Activated effector memory CD4-positive, alpha-beta T cell treated with anti-CD3 and anti-CD28 coated beads, Interleukin-2, amount 50 U/mL, for 16 hours (primary cell): ENCODE measurements at regions not wholly inside any gene's neighbourhood (a gene's known extent, or its start where the extent isn't known, plus 50 kb on each side); places are given as distances from the start of the nearest gene placed in this dataset.

ENCODE experiments used
- DNase-seq: peaks from one replicate; pipeline ENCODE4 v3.0.0-alpha.2; 2020

GRCh38 chr15:31265090-31265870 is 61.4 kb upstream of the KLF13 start:
- peak; percentile 63 for DNase-seq

DNA sequence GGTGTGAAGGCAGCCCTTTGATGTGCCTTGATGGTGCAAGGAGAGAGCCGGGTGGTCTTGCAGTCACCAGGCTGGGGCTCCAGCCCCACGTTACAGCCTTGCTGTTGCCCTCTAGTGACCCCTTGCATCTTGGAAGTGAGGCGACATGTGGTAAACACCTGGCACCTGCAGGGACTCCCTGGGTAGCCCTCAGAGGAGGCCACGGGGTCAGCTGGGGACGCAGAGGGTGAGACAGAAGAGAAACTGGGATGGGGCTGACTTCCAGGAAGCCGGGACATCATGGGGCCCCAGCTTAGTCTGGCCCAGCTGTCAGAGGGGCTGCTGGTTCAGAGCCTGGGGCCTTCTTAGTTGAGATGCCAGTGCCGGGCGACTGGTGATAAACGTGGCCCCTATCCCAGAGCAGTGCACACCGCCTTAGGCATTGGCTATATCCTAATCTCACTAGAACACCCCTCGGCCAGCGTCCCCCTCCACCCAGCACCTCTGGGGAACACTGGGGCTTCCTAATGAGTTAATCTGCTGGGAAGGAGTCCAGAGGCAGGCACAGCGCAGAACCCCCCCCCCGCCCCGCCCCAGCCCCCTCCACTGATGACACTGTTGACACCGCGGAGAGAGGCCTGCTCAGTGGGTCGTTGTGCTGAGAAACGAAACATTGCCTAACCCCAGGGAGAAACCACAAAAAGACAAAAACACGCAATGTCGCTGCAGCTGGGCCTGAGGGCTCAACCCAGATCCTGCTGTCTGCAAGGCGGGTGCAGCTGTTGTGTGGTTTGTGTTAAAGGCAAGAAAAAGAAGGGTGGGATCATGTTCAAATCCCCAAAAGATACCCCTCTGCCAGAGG is 60.5 kb upstream of the KLF13 start:
- DNase-seq: peak; percentile 81

GRCh38 chr15:31266712-31267111 is 59.9 kb upstream of the KLF13 start:
- DNase-seq: no peak

DNA sequence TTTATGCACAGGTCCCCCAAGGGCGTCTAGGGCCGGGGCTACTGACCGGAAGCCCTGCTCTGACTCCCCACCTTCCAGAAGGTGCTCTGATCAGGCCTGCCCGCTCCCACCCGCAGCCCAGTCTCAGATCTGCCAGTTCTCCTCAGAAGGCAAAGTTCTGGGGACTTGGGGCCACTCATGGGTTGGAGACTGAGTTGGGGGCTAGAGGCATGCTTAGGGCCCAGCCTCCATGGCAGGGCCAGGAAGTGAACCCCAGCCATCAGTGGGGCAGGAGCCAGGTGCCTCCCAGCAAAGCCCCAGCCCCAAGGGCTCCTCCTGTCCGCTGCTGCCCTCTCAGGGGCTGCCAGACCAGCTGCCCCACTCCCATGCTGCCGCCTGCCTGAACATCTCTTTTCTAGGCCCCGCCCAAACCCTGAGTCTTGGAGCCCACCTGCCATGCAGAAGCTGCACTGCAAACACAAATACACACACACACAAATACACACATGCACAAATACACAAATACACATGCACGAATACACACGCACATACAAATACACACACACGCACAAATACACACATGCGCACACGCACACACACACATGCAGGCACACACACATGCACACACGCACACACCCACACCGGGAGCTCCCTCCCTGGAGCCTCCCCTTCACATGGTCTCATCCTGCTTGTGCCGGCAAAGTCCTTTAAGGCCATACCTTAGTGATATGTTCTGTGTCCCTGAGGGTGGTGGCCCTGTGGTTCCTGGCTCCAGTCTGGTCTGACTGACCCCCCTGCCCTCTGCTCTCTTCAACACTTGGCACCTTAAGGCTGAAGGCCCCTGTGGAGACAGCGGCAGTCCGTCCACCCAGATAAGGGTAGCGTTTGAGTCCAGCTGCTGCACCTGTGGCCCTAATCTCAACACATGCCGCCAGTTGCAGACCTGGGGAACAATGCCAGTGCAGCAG is 59.2 kb upstream of the KLF13 start:
- peak; percentile 55 for DNase-seq

DNA sequence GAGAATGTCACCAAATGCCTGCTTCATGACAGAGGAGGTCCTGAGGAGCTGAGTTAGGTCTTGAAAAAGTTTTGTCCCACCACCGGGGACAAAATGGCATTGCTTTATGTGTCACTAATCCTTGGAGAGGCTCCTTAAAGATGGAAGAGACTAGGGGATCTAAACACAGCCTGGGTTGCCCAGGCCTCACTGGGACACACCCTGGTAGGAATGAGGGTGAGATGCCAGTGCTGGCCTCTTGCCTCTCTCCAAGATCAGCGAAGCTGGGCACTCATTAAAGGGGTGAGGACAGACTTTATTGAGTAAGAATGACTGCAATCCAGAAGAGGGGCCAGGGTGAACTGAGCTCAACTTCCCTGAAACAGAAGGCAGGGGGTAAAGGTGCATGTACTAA is 58.5 kb upstream of the KLF13 start:
- peak; percentile 61 for DNase-seq

DNA sequence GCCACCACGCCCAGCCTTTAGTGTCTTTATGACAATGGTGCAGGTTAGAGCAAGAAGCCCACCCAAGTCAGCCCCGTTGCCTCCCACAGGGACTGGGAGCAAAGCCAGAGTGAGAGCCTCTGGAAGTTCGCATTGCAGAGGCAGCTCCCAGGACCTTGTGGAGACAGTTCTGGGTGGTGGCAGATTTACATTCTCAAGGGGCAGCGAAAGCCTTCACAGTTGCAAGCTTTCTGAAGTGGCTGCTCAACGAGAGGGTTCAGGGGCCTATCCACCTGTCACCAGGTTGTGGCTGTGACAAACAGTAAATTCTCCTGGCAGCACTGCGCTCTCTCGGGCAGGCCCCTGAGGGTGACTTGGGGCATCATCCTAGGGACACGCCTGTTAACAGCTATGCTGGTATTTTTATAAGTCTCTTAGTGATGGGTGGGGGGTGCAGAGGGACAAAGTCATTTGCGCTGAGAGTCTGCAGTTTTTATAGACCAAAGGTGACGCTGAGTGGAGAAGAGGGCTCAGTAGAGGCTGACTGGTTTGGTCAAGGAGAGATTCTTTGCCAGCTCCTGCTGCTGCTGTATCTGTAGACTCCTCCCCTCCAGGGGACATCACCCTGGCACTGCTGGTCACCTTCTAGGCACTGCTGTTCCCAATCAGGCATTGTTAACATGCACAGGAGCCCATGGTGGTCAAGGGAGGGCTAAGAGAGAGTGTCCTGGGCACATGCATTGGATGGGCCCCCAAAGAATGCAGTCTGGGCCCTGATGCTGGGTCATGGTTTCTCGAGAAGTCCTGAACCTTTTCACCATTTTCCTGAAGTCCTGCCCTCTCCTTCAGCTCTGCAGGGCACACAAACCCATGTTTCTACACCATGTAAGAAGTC is 57.5 kb upstream of the KLF13 start:
- peak; percentile 54 for DNase-seq

GRCh38 chr15:31269816-31270575 is 56.6 kb upstream of the KLF13 start:
- DNase-seq: peak; percentile 45

- peak; percentile 46 for DNase-seq
Observed at GRCh38 chr15:31270767-31271166, 55.9 kb upstream of the KLF13 start.

DNA sequence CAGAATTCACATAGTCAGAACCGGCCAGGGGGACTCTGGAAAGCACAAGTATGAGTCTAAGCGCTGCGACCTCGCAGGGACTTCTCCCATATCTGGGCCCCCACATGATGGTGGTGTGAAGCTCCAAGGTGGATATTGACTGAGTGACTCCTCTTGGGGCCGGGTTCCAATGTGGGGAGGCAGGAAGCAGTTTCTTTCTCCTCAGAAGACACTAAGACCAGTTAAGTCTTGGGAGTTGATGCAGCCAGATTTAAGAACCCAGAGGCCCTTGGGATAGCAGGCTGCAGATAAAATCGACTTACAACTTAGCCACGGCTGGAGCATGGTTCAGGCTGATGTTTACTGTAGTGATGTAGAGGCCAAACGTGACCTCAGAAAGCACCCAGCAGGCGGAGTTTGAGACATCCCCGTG is 55.4 kb upstream of the KLF13 start:
- DNase-seq: peak; percentile 60

DNA sequence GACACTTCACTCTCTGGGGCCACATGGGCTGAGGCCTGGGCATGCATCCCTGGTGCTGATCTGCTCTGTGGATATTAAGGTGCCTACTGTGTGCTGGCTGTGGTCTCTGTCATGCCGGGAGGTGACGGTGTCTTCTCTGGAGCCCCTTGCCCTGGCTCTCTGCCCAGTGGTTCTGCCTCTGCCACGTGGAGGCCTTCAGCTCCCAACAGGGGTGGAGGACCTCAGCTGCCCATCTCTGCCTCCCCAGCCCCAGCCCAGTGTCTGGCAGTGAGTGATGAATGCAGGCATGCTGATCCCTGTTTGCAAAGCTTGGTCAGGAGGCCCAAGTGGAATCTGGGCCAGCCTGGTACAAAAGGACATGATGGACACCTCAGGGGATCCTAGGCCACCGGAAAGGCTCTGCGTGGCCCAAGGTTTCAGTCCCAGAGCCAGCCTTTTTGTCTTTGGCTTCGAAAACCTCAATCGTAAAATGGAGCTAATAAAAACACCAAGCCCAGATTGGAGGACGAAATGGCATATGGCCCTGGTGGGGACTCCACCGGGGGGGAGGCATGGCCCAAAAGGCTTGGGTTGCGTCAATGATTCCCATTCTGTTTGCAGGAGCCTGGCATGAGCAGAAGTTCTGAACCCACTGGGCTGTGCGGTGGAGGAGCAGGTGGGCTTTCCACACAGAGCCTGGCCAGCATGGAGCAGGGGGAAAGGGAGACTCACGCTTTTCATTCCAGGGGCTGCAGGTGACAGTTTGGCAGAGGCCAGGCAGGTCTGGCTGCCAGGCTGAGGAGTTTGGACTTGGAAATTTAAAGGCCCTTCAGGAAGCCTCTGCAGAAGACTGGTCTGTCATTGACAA is 54.7 kb upstream of the KLF13 start:
- DNase-seq: peak; percentile 57

GRCh38 chr15:31272558-31273257 is 53.9 kb upstream of the KLF13 start:
- peak; percentile 44 for DNase-seq

DNA sequence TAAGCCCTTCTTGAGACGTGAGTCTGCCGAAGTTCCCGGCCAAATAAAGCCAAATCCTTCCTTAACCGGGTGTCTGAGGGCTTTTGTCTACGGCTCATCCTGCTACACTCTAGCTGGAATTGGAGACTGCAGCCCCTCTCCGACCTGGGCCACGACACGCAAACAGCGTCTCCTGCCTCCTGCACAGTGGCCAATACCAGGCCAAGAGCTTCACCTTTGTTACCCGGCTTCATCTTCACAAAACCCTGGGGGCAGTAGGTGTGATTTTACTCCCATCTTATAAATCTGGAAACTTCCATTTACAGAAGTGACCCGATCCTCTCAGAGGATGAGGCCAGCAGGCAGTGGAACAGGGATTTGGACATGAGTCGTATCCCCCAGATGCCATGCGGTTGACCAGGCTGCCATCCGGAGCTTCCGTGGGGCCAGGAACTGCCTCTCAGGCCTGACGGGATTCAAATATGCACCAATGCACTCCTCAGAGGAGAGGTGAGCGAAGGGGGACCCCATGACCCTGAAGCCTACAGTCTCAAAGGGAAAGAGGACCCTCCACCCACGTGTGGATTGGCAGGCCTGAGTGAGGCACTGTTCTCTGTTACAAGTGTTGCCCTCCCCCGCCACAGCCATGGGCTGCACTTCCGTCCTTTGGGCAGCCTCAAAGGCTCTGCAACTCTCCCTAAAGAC is 53.2 kb upstream of the KLF13 start:
- peak; percentile 45 for DNase-seq

GRCh38 chr15:31274496-31275330 is 51.9 kb upstream of the KLF13 start:
- peak; percentile 53 for DNase-seq

DNA sequence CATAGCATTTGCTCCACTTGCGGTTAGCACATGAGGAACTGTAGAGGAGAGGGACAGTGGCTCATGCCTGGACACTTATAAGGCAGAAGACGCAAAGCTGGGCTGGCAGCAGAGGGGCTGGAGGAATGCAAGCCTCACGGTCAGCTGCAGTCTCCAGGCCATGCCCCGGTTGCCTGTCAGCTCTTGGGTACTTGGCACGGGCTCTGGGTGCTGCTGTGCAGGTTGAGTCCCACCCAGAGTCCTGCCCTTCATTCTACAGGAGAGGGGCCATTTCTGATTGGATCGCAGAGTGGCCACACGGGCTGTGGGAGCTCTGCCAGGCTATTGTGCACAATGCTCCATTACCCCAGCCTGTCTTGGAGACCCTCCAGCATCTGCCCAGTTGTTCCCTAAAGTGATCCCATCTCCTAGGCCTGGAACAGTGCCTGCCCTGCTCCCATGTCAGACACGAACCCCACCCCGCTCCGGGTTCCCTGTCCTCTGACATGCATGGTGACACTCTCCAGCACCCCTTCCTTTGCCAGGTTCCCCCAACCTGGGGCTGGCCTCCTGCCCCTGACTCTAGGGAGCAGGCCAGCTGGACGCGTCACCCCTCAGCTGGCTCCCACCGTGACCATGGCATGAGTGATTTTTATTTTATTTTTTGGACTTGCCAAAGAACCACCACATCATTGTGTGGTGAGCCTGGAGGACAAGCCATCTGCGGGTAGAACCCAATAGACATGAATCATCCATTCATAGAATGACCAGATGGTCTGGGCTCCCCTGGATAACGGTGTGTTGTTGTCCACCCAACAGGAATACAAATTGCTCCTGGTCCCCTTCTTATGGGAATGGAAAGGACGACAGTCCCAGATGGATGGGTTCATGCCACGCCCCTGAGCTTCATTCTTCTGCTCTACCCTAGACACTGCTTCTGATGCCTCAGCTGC is 51.0 kb upstream of the KLF13 start:
- peak; percentile 56 for DNase-seq

DNA sequence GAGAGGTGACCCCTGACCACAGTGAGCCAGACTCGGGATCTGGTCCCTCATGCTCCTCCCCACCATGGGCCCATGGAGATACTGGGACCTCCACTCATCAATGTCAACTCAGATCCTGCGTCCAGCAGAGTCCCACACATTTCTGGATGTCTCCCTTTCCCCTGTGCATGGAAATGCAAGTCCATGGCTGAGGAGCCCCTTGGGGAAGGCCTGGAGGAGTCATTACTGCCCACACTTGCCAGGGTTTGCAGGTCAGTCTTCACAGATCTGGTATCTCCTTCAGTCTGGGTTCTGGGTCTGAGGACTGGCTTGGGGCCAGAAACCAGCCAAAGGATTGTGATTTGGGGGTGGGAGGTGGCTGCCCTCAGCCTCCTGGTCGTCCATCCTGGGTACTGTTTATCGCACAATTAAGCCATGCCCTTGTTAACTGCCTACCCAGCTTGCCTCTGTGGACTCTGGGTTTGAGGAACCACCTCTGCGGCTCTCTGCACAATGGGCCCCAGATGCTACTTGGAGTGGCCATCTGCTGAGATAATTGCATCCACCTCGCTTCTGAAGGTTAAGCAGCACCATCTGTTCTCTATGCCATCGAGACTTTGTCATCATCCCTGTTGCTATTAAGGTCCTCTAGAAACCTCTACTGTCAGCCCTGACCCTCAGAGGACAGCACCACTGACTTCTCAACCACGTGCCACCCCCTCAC is 49.9 kb upstream of the KLF13 start:
- peak; percentile 47 for DNase-seq
